HAP-1 (cell line): ENCODE measurements at regions not wholly inside any gene's neighbourhood (a gene's known extent, or its start where the extent isn't known, plus 50 kb on each side); places are given as distances from the start of the nearest gene placed in this dataset.
"Not testable (repeated sequence)": the region's sequence is repeated elsewhere in the genome, so short reads cannot be mapped to it uniquely, and the experiment has no call there.

Experiments used
- DNase-seq, 2 experiments: peaks; one replicate each; pipeline ENCODE4 v3.0.0-alpha.2; 2016 to 2020; ENCODE audit warnings: low spot score in 2 of 2
- H3K27me3 ChIP-seq: fragments of 250-450 bp; sonication (Bioruptor Pico); 2 replicates; pipeline ENCODE4 v1.5.1; 2020; ENCODE audit warnings: low read depth, mild to moderate bottlenecking, moderate library complexity
- H3K36me3 ChIP-seq: fragments of 250-450 bp; sonication (Bioruptor Pico); replicated peaks from 2 replicates; pipeline ENCODE4 v1.5.1; 2020; ENCODE audit warnings: mild to moderate bottlenecking
- H3K4me1 ChIP-seq: fragments of 250-450 bp; sonication (Bioruptor Pico); 2 replicates; pipeline ENCODE4 v1.5.1; 2020; ENCODE audit warnings: mild to moderate bottlenecking
- H3K4me3 ChIP-seq: fragments of 250-450 bp; sonication (Bioruptor Pico); 2 replicates; pipeline ENCODE4 v1.5.1; 2020; ENCODE audit warnings: mild to moderate bottlenecking, moderate library complexity
- H3K9me3 ChIP-seq: fragments of 250-450 bp; sonication (Bioruptor Pico); 2 replicates; pipeline ENCODE4 v1.5.1; 2020; ENCODE audit warnings: mild to moderate bottlenecking, moderate library complexity
- in situ Hi-C: fragments of 300-500 bp; cut with MboI; formaldehyde crosslinking; loops from 3 replicates; pipeline ENCODE4 v1.14.3; 2020; ENCODE audit warnings: low sequenced_read_pairs, inconsistent platforms, mixed read lengths

- Histone ChIP-seq H3K9me3 (no peaks in the 10 kb centered on the region), H3K4me3 (no peak overlapping the region), H3K27me3 (no peaks in the 10 kb centered on the region), H3K36me3 (no peaks in the 10 kb centered on the region), H3K4me1 (no peaks in the 10 kb centered on the region)
- in situ Hi-C loops: no loop called here
- DNase-seq: no peak
These were observed 445.4 kb upstream of the DEFB115 start for GRCh38 chr20:30811885-30812671.

- H3K27me3 ChIP-seq: no peaks in the 10 kb centered on the region
- DNase-seq: no peak
- no peak overlapping the region for H3K4me3 ChIP-seq
- no peaks in the 10 kb centered on the region for H3K9me3 ChIP-seq
- H3K4me1 ChIP-seq: no peaks in the 10 kb centered on the region
- in situ Hi-C loops: no loop called here
- no peaks in the 10 kb centered on the region for H3K36me3 ChIP-seq
These were observed 444.6 kb upstream of the DEFB115 start for GRCh38 chr20:30812739-30813411.

GRCh38 chr20:30813412-30814311 is 443.8 kb upstream of the DEFB115 start:
- in situ Hi-C loops, H3K36me3 ChIP-seq, H3K4me3 ChIP-seq, H3K27me3 ChIP-seq, H3K4me1 ChIP-seq, H3K9me3 ChIP-seq, DNase-seq: not testable (repeated sequence)

GRCh38 chr20:30814312-30814639 is 443.2 kb upstream of the DEFB115 start:
- in situ Hi-C loops, H3K4me3 ChIP-seq, H3K4me1 ChIP-seq, H3K9me3 ChIP-seq, DNase-seq, H3K27me3 ChIP-seq, H3K36me3 ChIP-seq: not testable (repeated sequence)

- H3K27me3 ChIP-seq, H3K36me3 ChIP-seq, H3K4me3 ChIP-seq, DNase-seq, in situ Hi-C loops, H3K4me1 ChIP-seq, H3K9me3 ChIP-seq: not testable (repeated sequence)
These were observed 442.4 kb upstream of the DEFB115 start for GRCh38 chr20:30815027-30815576.

GRCh38 chr20:30815577-30816181 is 441.8 kb upstream of the DEFB115 start:
- Histone ChIP-seq H3K27me3 (no peaks in the 10 kb centered on the region), H3K9me3 (no peaks in the 10 kb centered on the region), H3K4me3 (no peak overlapping the region), H3K4me1 (no peaks in the 10 kb centered on the region), H3K36me3 (no peaks in the 10 kb centered on the region)
- in situ Hi-C loops: no loop called here
- no peak for DNase-seq

- H3K36me3 ChIP-seq: no peaks in the 10 kb centered on the region
- H3K4me3 ChIP-seq: no peak overlapping the region
- no peaks in the 10 kb centered on the region for H3K27me3 ChIP-seq
- no peaks in the 10 kb centered on the region for H3K9me3 ChIP-seq
- in situ Hi-C loops: no loop called here
- DNase-seq: no peak
- H3K4me1 ChIP-seq: no peaks in the 10 kb centered on the region
These were observed 441.2 kb upstream of the DEFB115 start for GRCh38 chr20:30816182-30816645.

GRCh38 chr20:30821615-30822014 is 435.8 kb upstream of the DEFB115 start:
- DNase-seq, H3K36me3 ChIP-seq, H3K4me1 ChIP-seq, H3K27me3 ChIP-seq, H3K4me3 ChIP-seq, in situ Hi-C loops, H3K9me3 ChIP-seq: not testable (repeated sequence)

- H3K9me3 ChIP-seq, in situ Hi-C loops, DNase-seq, H3K27me3 ChIP-seq, H3K36me3 ChIP-seq, H3K4me3 ChIP-seq, H3K4me1 ChIP-seq: not testable (repeated sequence)
These were observed 432.8 kb upstream of the DEFB115 start for GRCh38 chr20:30824666-30825065.

- H3K4me3 ChIP-seq, H3K27me3 ChIP-seq, H3K36me3 ChIP-seq, H3K4me1 ChIP-seq, DNase-seq, H3K9me3 ChIP-seq, in situ Hi-C loops: not testable (repeated sequence)
These were observed 411.5 kb upstream of the DEFB115 start for GRCh38 chr20:30845923-30846322.

- H3K4me1 ChIP-seq, H3K4me3 ChIP-seq, H3K9me3 ChIP-seq, in situ Hi-C loops, H3K27me3 ChIP-seq, H3K36me3 ChIP-seq, DNase-seq: not testable (repeated sequence)
These were observed 389.2 kb upstream of the DEFB115 start for GRCh38 chr20:30868271-30868670.

GRCh38 chr20:30871127-30871526 is 386.3 kb upstream of the DEFB115 start:
- H3K27me3 ChIP-seq, in situ Hi-C loops, H3K4me3 ChIP-seq, H3K36me3 ChIP-seq, H3K9me3 ChIP-seq, H3K4me1 ChIP-seq, DNase-seq: not testable (repeated sequence)

GRCh38 chr20:30872252-30872651 is 385.2 kb upstream of the DEFB115 start:
- H3K9me3 ChIP-seq, in situ Hi-C loops, H3K4me1 ChIP-seq, H3K36me3 ChIP-seq, H3K27me3 ChIP-seq, H3K4me3 ChIP-seq, DNase-seq: not testable (repeated sequence)
